HEK293 (cell line): ENCODE measurements at regions not wholly inside any gene's neighbourhood (a gene's known extent, or its start where the extent isn't known, plus 50 kb on each side); places are given as distances from the start of the nearest gene placed in this dataset.

Experiments
- CTCF ChIA-PET: fragments of 350-600 bp; formaldehyde crosslinking; extraction: SDS; loops from one replicate; lab custom pipeline; 2021; ENCODE audit warnings: antibody characterized with exemption; lab: Yijun Ruan, JAX
- POLR2A ChIA-PET: fragments of 300-600 bp; formaldehyde crosslinking; extraction: SDS; loops from one replicate; lab custom pipeline; 2020; ENCODE audit warnings: antibody characterized with exemption, inconsistent platforms; lab: Yijun Ruan, JAX
- H3K27ac ChIP-seq: fragments of 200-500 bp; sonication (Bioruptor generic); 2 replicates; pipeline ENCODE4 v1.5.1; 2014; ENCODE audit warnings: low read depth, low read length, control low read depth, inconsistent platforms; ENCODE audit errors: extremely low read depth
- H3K36me3 ChIP-seq, 2 experiments: fragments of 200-500 bp in 1 of 2; sonication (Bioruptor generic) in 1 of 2; 1 replicate in 1 of 2; 2 replicates in 1 of 2; pipeline ENCODE4 v1.5.1; 2014 to 2017; ENCODE audit warnings: inconsistent platforms in 2 of 2, low read length in 2 of 2; ENCODE audit not compliant: control insufficient read depth in 2 of 2, insufficient read depth in 1 of 2
- H3K4me1 ChIP-seq: fragments of 200-500 bp; sonication (Bioruptor generic); 2 replicates; pipeline ENCODE4 v1.5.1; 2014; ENCODE audit warnings: mild to moderate bottlenecking, low read length, inconsistent platforms; ENCODE audit not compliant: control insufficient read depth, insufficient read depth
- H3K4me3 ChIP-seq: 2 replicates; pipeline ENCODE4 v1.5.1; 2011; ENCODE audit warnings: low read depth, mild to moderate bottlenecking, control low read depth, low read length, moderate library complexity
- H3K9me3 ChIP-seq: fragments of 200-500 bp; sonication (Bioruptor generic); 2 replicates; pipeline ENCODE4 v1.5.1; 2014; ENCODE audit warnings: low read depth, low read length, inconsistent platforms; ENCODE audit not compliant: control insufficient read depth, insufficient read depth
- KLF1 ChIP-seq: fragments of 450-650 bp; formaldehyde crosslinking; IDR thresholded peaks from 2 replicates; pipeline ENCODE4 v1.5.1; 2016; ENCODE audit warnings: missing biosample characterization, missing genetic modification characterization
- KLF17 ChIP-seq: fragments of 450-650 bp; formaldehyde crosslinking; IDR thresholded peaks from 2 replicates; pipeline ENCODE4 v1.5.1; 2016; ENCODE audit warnings: missing biosample characterization, missing genetic modification characterization
- KLF9 ChIP-seq: fragments of 450-650 bp; formaldehyde crosslinking; IDR thresholded peaks from 2 replicates; pipeline ENCODE4 v1.5.1; 2016; ENCODE audit warnings: missing biosample characterization, missing genetic modification characterization, low read depth
- WT1 ChIP-seq: fragments of 450-650 bp; formaldehyde crosslinking; IDR thresholded peaks from 2 replicates; pipeline ENCODE4 v1.5.1; 2016; ENCODE audit warnings: missing biosample characterization, missing genetic modification characterization
- ZBTB1 ChIP-seq: fragments of 450-650 bp; formaldehyde crosslinking; IDR thresholded peaks from 2 replicates; pipeline ENCODE4 v1.5.1; 2016; ENCODE audit warnings: missing biosample characterization, missing genetic modification characterization
- ZBTB21 ChIP-seq: fragments of 450-650 bp; formaldehyde crosslinking; IDR thresholded peaks from 2 replicates; pipeline ENCODE4 v1.5.1; 2017; ENCODE audit warnings: missing biosample characterization, missing genetic modification characterization
- ZBTB6 ChIP-seq: fragments of 450-650 bp; formaldehyde crosslinking; IDR thresholded peaks from 2 replicates; pipeline ENCODE4 v1.5.1; 2017; ENCODE audit warnings: missing biosample characterization, missing genetic modification characterization
- ZFHX2 ChIP-seq: fragments of 450-650 bp; formaldehyde crosslinking; conservative IDR thresholded peaks from 2 replicates; pipeline ENCODE4 v1.5.1; 2016; ENCODE audit warnings: missing biosample characterization, missing genetic modification characterization
- ZNF112 ChIP-seq: fragments of 450-650 bp; formaldehyde crosslinking; IDR thresholded peaks from 2 replicates; pipeline ENCODE4 v1.5.0; 2017; ENCODE audit warnings: missing biosample characterization, missing genetic modification characterization
- ZNF133 ChIP-seq: fragments of 450-650 bp; formaldehyde crosslinking; IDR thresholded peaks from 2 replicates; pipeline ENCODE4 v1.5.1; 2016; ENCODE audit warnings: missing biosample characterization, missing genetic modification characterization
- ZNF138 ChIP-seq: fragments of 450-650 bp; formaldehyde crosslinking; IDR thresholded peaks from 2 replicates; pipeline ENCODE4 v1.5.1; 2016; ENCODE audit warnings: missing biosample characterization, missing genetic modification characterization, borderline replicate concordance
- ZNF155 ChIP-seq: fragments of 450-650 bp; formaldehyde crosslinking; IDR thresholded peaks from 2 replicates; pipeline ENCODE4 v1.5.1; 2016; ENCODE audit warnings: missing biosample characterization, missing genetic modification characterization
- ZNF174 ChIP-seq: fragments of 450-650 bp; formaldehyde crosslinking; IDR thresholded peaks from 2 replicates; pipeline ENCODE4 v1.5.0; 2017; ENCODE audit warnings: missing biosample characterization, mild to moderate bottlenecking, missing genetic modification characterization
- ZNF18 ChIP-seq: fragments of 450-650 bp; formaldehyde crosslinking; IDR thresholded peaks from 2 replicates; pipeline ENCODE4 v1.5.1; 2016; ENCODE audit warnings: missing biosample characterization, missing genetic modification characterization
- ZNF2 ChIP-seq: fragments of 450-650 bp; formaldehyde crosslinking; IDR thresholded peaks from 2 replicates; pipeline ENCODE4 v1.5.1; 2016; ENCODE audit warnings: missing biosample characterization, missing genetic modification characterization
- ZNF24 ChIP-seq: fragments of 450-650 bp; formaldehyde crosslinking; IDR thresholded peaks from 2 replicates; pipeline ENCODE4 v1.5.1; 2016; ENCODE audit warnings: missing biosample characterization, missing genetic modification characterization
- ZNF248 ChIP-seq: fragments of 450-650 bp; formaldehyde crosslinking; IDR thresholded peaks from 2 replicates; pipeline ENCODE4 v1.5.1; 2017; ENCODE audit warnings: missing biosample characterization, missing genetic modification characterization
- ZNF274 ChIP-seq, 2 experiments: fragments of 200-500 bp in 1 of 2; fragments of 450-650 bp in 1 of 2; sonication (Bioruptor generic) in 1 of 2; formaldehyde crosslinking in 1 of 2; IDR thresholded peaks; 2 replicates each; pipeline versions ENCODE4 v1.5.1 to v1.6.1; 2014 to 2016; ENCODE audit warnings: borderline replicate concordance in 1 of 2, inconsistent platforms in 1 of 2, low read length in 1 of 2, missing biosample characterization in 1 of 2, missing genetic modification characterization in 1 of 2
- ZNF292 ChIP-seq: fragments of 450-650 bp; formaldehyde crosslinking; IDR thresholded peaks from 2 replicates; pipeline ENCODE4 v1.5.1; 2016; ENCODE audit warnings: low read depth, missing biosample characterization, missing genetic modification characterization, borderline replicate concordance
- ZNF600 ChIP-seq: fragments of 450-650 bp; formaldehyde crosslinking; IDR thresholded peaks from 2 replicates; pipeline ENCODE4 v1.5.1; 2016; ENCODE audit warnings: missing biosample characterization, missing genetic modification characterization
- ZNF843 ChIP-seq: fragments of 450-650 bp; formaldehyde crosslinking; IDR thresholded peaks from 2 replicates; pipeline ENCODE4 v1.5.1; 2016; ENCODE audit warnings: missing biosample characterization, missing genetic modification characterization
- ZSCAN30 ChIP-seq: fragments of 450-650 bp; IDR thresholded peaks from 2 replicates; pipeline ENCODE4 v1.5.1; 2018; ENCODE audit warnings: missing biosample characterization, mild to moderate bottlenecking, missing genetic modification characterization, moderate library complexity
- TF ChIP-seq, protein P1 (sequence below): fragments of 450-650 bp; formaldehyde crosslinking; IDR thresholded peaks from 2 replicates; pipeline ENCODE4 v1.5.1; 2016; ENCODE audit warnings: missing biosample characterization, missing genetic modification characterization
- TF ChIP-seq, protein P2 (sequence below): fragments of 450-650 bp; formaldehyde crosslinking; IDR thresholded peaks from 2 replicates; pipeline ENCODE4 v1.5.1; 2016; ENCODE audit warnings: missing biosample characterization, missing genetic modification characterization
- TF ChIP-seq, protein P3 (sequence below): fragments of 450-650 bp; IDR thresholded peaks from 2 replicates; pipeline ENCODE4 v1.5.1; 2018; ENCODE audit warnings: missing biosample characterization, mild to moderate bottlenecking, missing genetic modification characterization

DNA sequence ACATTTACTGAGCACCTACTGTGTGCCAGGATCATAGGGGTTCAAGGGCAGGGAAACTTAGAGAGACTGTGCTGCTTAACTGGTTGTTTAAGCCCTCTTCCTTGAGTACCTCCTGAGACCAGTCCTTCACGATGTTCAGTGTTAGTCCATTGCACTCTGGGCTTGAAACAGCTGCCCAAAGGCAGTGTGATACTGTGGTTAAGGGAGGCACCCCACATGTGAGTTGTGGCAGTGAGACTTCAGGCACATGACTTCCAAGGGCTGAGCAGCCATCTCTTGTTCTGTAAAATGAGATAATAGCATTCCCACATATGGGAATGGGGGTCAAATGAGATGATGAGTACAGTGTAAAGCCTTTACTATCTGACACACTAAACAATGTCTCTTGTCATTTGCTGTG lies 75.1 kb downstream of the LINGO1 start:
- Histone ChIP-seq H3K9me3 (no peaks in the 10 kb centered on the region), H3K27ac (no peak overlapping the region), H3K4me1 (no peaks in the 10 kb centered on the region), H3K36me3 (no peaks in the 10 kb centered on the region), H3K4me3 (no peak overlapping the region)
- ChIA-PET POLR2A (no interaction called here), CTCF (interaction anchor here (1.4 kb wide), 1 partner anchor 14 kb away, joined by 9 read pairs; no protein-coding TSS in a partner anchor)
- TF ChIP-seq ZSCAN30 (tag by site-specific recombination) (no peak), ZNF155 (no peak), ZNF133 (no peak), ZNF138 (no peak), ZNF18 (tag by site-specific recombination) (no peak), ZNF274 (IDR thresholded peaks at IDR 0.05; ENCODE audit: low read length) (no peak), ZNF274 (tag by site-specific recombination; IDR thresholded peaks at IDR 0.05; ENCODE audit: borderline replicate concordance) (no peak), KLF1 (tag by site-specific recombination) (no peak), ZNF292 (tag by site-specific recombination) (no peak), ZBTB6 (tag by site-specific recombination) (no peak), ZNF843 (tag by site-specific recombination) (no peak), ZNF112 (no peak), WT1 (tag by site-specific recombination) (no peak), KLF9 (tag by site-specific recombination) (no peak), ZFHX2 (no peak), ZNF2 (no peak)
- TF ChIP-seq, protein P1, sequence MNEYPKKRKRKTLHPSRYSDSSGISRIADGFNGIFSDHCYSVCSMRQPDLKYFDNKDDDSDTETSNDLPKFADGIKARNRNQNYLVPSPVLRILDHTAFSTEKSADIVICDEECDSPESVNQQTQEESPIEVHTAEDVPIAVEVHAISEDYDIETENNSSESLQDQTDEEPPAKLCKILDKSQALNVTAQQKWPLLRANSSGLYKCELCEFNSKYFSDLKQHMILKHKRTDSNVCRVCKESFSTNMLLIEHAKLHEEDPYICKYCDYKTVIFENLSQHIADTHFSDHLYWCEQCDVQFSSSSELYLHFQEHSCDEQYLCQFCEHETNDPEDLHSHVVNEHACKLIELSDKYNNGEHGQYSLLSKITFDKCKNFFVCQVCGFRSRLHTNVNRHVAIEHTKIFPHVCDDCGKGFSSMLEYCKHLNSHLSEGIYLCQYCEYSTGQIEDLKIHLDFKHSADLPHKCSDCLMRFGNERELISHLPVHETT = no peak
- TF ChIP-seq, protein P2, sequence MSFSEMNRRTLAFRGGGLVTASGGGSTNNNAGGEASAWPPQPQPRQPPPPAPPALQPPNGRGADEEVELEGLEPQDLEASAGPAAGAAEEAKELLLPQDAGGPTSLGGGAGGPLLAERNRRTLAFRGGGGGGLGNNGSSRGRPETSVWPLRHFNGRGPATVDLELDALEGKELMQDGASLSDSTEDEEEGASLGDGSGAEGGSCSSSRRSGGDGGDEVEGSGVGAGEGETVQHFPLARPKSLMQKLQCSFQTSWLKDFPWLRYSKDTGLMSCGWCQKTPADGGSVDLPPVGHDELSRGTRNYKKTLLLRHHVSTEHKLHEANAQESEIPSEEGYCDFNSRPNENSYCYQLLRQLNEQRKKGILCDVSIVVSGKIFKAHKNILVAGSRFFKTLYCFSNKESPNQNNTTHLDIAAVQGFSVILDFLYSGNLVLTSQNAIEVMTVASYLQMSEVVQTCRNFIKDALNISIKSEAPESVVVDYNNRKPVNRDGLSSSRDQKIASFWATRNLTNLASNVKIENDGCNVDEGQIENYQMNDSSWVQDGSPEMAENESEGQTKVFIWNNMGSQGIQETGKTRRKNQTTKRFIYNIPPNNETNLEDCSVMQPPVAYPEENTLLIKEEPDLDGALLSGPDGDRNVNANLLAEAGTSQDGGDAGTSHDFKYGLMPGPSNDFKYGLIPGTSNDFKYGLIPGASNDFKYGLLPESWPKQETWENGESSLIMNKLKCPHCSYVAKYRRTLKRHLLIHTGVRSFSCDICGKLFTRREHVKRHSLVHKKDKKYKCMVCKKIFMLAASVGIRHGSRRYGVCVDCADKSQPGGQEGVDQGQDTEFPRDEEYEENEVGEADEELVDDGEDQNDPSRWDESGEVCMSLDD (tag by site-specific recombination) = no peak

- no peak overlapping the region for H3K4me3 ChIP-seq
- ChIA-PET CTCF (no interaction called here), POLR2A (no interaction called here)
- H3K27ac ChIP-seq = no peak overlapping the region
- H3K4me1 ChIP-seq = no peaks in the 10 kb centered on the region
- H3K9me3 ChIP-seq = no peaks in the 10 kb centered on the region
- H3K36me3 ChIP-seq = no peaks in the 10 kb centered on the region
- TF ChIP-seq KLF17 (tag by site-specific recombination) (no peak), ZNF248 (tag by site-specific recombination) (no peak), ZNF600 (tag by site-specific recombination) (no peak), ZBTB21 (tag by site-specific recombination) (no peak), ZBTB1 (tag by site-specific recombination) (no peak), ZNF174 (tag by site-specific recombination) (no peak), ZNF24 (tag by site-specific recombination) (no peak)
- TF ChIP-seq, protein P3, sequence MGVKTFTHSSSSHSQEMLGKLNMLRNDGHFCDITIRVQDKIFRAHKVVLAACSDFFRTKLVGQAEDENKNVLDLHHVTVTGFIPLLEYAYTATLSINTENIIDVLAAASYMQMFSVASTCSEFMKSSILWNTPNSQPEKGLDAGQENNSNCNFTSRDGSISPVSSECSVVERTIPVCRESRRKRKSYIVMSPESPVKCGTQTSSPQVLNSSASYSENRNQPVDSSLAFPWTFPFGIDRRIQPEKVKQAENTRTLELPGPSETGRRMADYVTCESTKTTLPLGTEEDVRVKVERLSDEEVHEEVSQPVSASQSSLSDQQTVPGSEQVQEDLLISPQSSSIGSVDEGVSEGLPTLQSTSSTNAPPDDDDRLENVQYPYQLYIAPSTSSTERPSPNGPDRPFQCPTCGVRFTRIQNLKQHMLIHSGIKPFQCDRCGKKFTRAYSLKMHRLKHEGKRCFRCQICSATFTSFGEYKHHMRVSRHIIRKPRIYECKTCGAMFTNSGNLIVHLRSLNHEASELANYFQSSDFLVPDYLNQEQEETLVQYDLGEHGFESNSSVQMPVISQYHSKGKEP (tag by site-specific recombination) = no peak
Measured at GRCh38 chr15:77557144-77557543, 75.6 kb downstream of the LINGO1 start.
